ENCODE measurements at regions not wholly inside any gene's neighbourhood (a gene's known extent, or its start where the extent isn't known, plus 50 kb on each side); places are given as distances from the start of the nearest gene placed in this dataset.
"Not testable (repeated sequence)": the region's sequence is repeated elsewhere in the genome, so short reads cannot be mapped to it uniquely, and the experiment has no call there.

- DNase-seq: no peak
These were observed 55.1 kb upstream of the SEC24B start for GRCh38 chr4:109378511-109378910.

- DNase-seq: no peak
These were observed 55.5 kb upstream of the SEC24B start for GRCh38 chr4:109378076-109378475.

- DNase-seq: peak in 1 of 51 donors; percentile 2
These were observed 57.7 kb upstream of the SEC24B start for GRCh38 chr4:109375778-109376414.

- no peak for DNase-seq
These were observed 65.0 kb upstream of the SEC24B start for GRCh38 chr4:109368661-109369060.

GRCh38 chr4:109365939-109366338 is 63.5 kb upstream of the COL25A1 start:
- DNase-seq: no peak

GRCh38 chr4:109365297-109365696 is 62.8 kb upstream of the COL25A1 start:
- not testable (repeated sequence) for DNase-seq

- DNase-seq: no peak
These were observed 56.7 kb upstream of the COL25A1 start for GRCh38 chr4:109359040-109359646.

- no peak for DNase-seq
These were observed 53.4 kb upstream of the COL25A1 start for GRCh38 chr4:109355835-109356234.

- no peak for DNase-seq
These were observed 50.5 kb upstream of the COL25A1 start for GRCh38 chr4:109352941-109353340.
